MM.1S (cell line): ENCODE measurements at regions not wholly inside any gene's neighbourhood (a gene's known extent, or its start where the extent isn't known, plus 50 kb on each side); places are given as distances from the start of the nearest gene placed in this dataset.

Source experiments
- CTCF ChIP-seq: fragments of 300-600 bp; sonication (generic); IDR thresholded peaks from 2 replicates; pipeline ENCODE4 v1.5.1; 2016; ENCODE audit warnings: antibody characterized with exemption, low read length, mixed read lengths
- EZH2 ChIP-seq: fragments of 300-600 bp; sonication (generic); optimal IDR thresholded peaks from 2 replicates; pipeline ENCODE3; 2017; ENCODE audit warnings: low read depth, mild to moderate bottlenecking, antibody characterized with exemption, low read length, mixed read lengths
- EZH2phosphoT487 ChIP-seq: fragments of 300-600 bp; sonication (generic); IDR thresholded peaks from 2 replicates; pipeline ENCODE4 v1.6.1; 2018; ENCODE audit warnings: antibody characterized with exemption, low read length

- no peak for TF ChIP-seq EZH2
- no peak for TF ChIP-seq CTCF
- TF ChIP-seq EZH2phosphoT487 = no peak
Observed at GRCh38 chr11:116519499-116519898, 253.3 kb downstream of the BUD13 start.
